ENCODE measurements at regions not wholly inside any gene's neighbourhood (a gene's known extent, or its start where the extent isn't known, plus 50 kb on each side); places are given as distances from the start of the nearest gene placed in this dataset.

DNA sequence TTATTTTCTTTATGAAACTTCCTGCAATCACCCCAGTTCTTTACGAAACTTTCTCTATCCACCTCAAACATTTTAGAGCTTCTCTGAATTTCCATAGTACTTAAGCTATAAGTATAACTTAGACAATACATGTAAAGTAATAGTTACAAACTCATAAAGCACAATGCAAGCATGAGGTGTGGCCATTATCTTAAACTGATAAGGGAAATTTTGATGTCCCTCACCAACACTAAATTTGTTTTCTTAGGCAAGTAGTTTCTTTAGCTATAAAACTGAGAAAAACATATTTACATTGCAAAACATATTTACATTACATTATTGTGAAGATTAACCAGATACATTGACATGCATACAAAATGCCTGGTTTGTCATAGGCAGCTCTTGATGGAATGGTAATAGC is 146.4 kb upstream of the ATP1B1 start:
- ATAC-seq (no peak), DNase-seq (ENCODE audit: low read depth in 1 of 2, low spot score in 1 of 2) (no peak), FAIRE-seq (no peak)
- H3K27ac ChIP-seq, result no peak overlapping the region
- no peaks in the 10 kb centered on the region for H3K9me3 ChIP-seq
- TF ChIP-seq RCOR1 (IDR thresholded peaks at IDR 0.05; ENCODE audit: low read depth, low read length) (no peak), MAZ (IDR thresholded peaks at IDR 0.05; ENCODE audit: borderline replicate concordance, low read depth, low read length) (no peak), HOXB5 (CRISPR knock-in tag; IDR thresholded peaks at IDR 0.05) (no peak), ZC3H11A (IDR thresholded peaks at IDR 0.05) (no peak), HDAC2 (IDR thresholded peaks at IDR 0.05) (no peak), BHLHE40 (IDR thresholded peaks at IDR 0.05; ENCODE audit: low read depth, low read length) (no peak), CEBPB (IDR thresholded peaks at IDR 0.05) (no peak), HOXA7 (CRISPR knock-in tag; IDR thresholded peaks at IDR 0.05) (no peak), RAD21 (conservative IDR thresholded peaks at IDR 0.05 in 1 of 2, IDR thresholded peaks at IDR 0.05 in 1 of 2) (no peak), GATA3 (IDR thresholded peaks at IDR 0.05; ENCODE audit: borderline replicate concordance) (no peak), NR3C1 (IDR thresholded peaks at IDR 0.05) (no peak), JUN (IDR thresholded peaks at IDR 0.05) (no peak), NFE2L2 (conservative IDR thresholded peaks at IDR 0.05; ENCODE audit: low read length) (no peak)
- TF ChIP-seq, protein P1, sequence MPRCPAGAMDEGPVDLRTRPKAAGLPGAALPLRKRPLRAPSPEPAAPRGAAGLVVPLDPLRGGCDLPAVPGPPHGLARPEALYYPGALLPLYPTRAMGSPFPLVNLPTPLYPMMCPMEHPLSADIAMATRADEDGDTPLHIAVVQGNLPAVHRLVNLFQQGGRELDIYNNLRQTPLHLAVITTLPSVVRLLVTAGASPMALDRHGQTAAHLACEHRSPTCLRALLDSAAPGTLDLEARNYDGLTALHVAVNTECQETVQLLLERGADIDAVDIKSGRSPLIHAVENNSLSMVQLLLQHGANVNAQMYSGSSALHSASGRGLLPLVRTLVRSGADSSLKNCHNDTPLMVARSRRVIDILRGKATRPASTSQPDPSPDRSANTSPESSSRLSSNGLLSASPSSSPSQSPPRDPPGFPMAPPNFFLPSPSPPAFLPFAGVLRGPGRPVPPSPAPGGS (IDR thresholded peaks at IDR 0.05), result no peak
- TF ChIP-seq, protein P2, sequence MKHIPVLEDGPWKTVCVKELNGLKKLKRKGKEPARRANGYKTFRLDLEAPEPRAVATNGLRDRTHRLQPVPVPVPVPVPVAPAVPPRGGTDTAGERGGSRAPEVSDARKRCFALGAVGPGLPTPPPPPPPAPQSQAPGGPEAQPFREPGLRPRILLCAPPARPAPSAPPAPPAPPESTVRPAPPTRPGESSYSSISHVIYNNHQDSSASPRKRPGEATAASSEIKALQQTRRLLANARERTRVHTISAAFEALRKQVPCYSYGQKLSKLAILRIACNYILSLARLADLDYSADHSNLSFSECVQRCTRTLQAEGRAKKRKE (CRISPR knock-in tag; IDR thresholded peaks at IDR 0.05; ENCODE audit: low read depth), result no peak
- TF ChIP-seq, protein P3, sequence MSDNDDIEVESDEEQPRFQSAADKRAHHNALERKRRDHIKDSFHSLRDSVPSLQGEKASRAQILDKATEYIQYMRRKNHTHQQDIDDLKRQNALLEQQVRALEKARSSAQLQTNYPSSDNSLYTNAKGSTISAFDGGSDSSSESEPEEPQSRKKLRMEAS (IDR thresholded peaks at IDR 0.05), result no peak
- H3K4me1 ChIP-seq, result no peaks in the 10 kb centered on the region
- no peak overlapping the region for H3K4me2 ChIP-seq
- CTCF ChIA-PET, result no interaction called here
- 87% methylated on average over 1 of the region's 1 CpG for WGBS (ENCODE audit: missing lambda C conversion rate)
- POLR2A ChIA-PET, result no interaction called here
- no peak overlapping the region for H3K4me3 ChIP-seq

DNA sequence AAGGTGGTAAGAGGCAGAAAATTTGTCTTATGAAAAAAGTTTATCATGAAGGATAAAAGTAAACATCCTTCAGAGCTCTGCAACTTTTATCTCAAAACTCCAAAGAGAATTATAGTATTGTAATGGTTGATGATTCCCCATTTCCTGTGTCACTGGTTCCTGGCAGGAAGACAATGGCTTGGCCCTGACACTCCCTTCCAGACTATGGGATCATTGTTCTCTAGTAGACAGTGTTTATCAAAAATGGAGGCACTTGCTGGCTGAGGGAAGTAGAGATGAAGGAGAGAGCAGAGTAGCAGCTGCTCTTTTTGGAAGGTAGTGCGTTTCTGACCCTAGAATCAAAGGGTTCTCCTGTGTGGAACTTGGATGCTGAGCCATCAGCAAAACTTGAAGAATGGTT is 145.9 kb upstream of the ATP1B1 start:
- POLR2A ChIA-PET, result no interaction called here

More for the DNA sequence above, 145.9 kb upstream of the ATP1B1 start:
- no peak overlapping the region for H3K4me3 ChIP-seq
- no peaks in the 10 kb centered on the region for H3K9me3 ChIP-seq
- CTCF ChIA-PET, result no interaction called here
- no peak for ATAC-seq
- TF ChIP-seq FOSL2 (IDR thresholded peaks at IDR 0.05), result no peak
- no peak for TF ChIP-seq FOSL2 (CRISPR knock-in tag; IDR thresholded peaks at IDR 0.05)
- no peak for TF ChIP-seq POLR2AphosphoS2 (conservative IDR thresholded peaks at IDR 0.05; ENCODE audit: low read length)
- TF ChIP-seq HOXA7 (CRISPR knock-in tag; IDR thresholded peaks at IDR 0.05), result no peak
- TF ChIP-seq NPAS2 (CRISPR knock-in tag; IDR thresholded peaks at IDR 0.05; ENCODE audit: borderline replicate concordance), result no peak
- TF ChIP-seq HOXB5 (CRISPR knock-in tag; IDR thresholded peaks at IDR 0.05), result no peak
- TF ChIP-seq, protein P4, sequence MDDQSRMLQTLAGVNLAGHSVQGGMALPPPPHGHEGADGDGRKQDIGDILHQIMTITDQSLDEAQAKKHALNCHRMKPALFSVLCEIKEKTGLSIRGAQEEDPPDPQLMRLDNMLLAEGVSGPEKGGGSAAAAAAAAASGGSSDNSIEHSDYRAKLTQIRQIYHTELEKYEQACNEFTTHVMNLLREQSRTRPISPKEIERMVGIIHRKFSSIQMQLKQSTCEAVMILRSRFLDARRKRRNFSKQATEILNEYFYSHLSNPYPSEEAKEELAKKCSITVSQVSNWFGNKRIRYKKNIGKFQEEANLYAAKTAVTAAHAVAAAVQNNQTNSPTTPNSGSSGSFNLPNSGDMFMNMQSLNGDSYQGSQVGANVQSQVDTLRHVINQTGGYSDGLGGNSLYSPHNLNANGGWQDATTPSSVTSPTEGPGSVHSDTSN (IDR thresholded peaks at IDR 0.05), result no peak
- TF ChIP-seq CEBPB (IDR thresholded peaks at IDR 0.05), result no peak
- TF ChIP-seq POLR2A (IDR thresholded peaks at IDR 0.05; ENCODE audit: low read length), result no peak
- TF ChIP-seq, protein P5, sequence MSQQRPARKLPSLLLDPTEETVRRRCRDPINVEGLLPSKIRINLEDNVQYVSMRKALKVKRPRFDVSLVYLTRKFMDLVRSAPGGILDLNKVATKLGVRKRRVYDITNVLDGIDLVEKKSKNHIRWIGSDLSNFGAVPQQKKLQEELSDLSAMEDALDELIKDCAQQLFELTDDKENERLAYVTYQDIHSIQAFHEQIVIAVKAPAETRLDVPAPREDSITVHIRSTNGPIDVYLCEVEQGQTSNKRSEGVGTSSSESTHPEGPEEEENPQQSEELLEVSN (IDR thresholded peaks at IDR 0.05; ENCODE audit: borderline replicate concordance, low read depth), result no peak
- TF ChIP-seq, protein P6, sequence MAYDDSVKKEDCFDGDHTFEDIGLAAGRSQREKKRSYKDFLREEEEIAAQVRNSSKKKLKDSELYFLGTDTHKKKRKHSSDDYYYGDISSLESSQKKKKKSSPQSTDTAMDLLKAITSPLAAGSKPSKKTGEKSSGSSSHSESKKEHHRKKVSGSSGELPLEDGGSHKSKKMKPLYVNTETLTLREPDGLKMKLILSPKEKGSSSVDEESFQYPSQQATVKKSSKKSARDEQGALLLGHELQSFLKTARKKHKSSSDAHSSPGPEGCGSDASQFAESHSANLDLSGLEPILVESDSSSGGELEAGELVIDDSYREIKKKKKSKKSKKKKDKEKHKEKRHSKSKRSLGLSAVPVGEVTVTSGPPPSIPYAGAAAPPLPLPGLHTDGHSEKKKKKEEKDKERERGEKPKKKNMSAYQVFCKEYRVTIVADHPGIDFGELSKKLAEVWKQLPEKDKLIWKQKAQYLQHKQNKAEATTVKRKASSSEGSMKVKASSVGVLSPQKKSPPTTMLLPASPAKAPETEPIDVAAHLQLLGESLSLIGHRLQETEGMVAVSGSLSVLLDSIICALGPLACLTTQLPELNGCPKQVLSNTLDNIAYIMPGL (CRISPR knock-in tag; IDR thresholded peaks at IDR 0.05; ENCODE audit: borderline replicate concordance), result no peak
- no peak for TF ChIP-seq CHD4 (IDR thresholded peaks at IDR 0.05; ENCODE audit: borderline replicate concordance)
- no peak for TF ChIP-seq KDM5A (IDR thresholded peaks at IDR 0.05)
- TF ChIP-seq FOXS1 (CRISPR knock-in tag; IDR thresholded peaks at IDR 0.05), result no peak
- no peak for TF ChIP-seq CBX8 (IDR thresholded peaks at IDR 0.05)
- no peak for TF ChIP-seq MAZ (IDR thresholded peaks at IDR 0.05; ENCODE audit: borderline replicate concordance, low read depth, low read length)
- TF ChIP-seq NFE2L2 (conservative IDR thresholded peaks at IDR 0.05; ENCODE audit: low read length), result no peak
- no peak for TF ChIP-seq HEYL (CRISPR knock-in tag; IDR thresholded peaks at IDR 0.05)
- no peak for FAIRE-seq
- DNase-seq (ENCODE audit: low read depth in 1 of 2, low spot score in 1 of 2), result no peak
- H3K4me2 ChIP-seq, result no peak overlapping the region
- H3K27ac ChIP-seq, result no peak overlapping the region
- H3K4me1 ChIP-seq, result no peaks in the 10 kb centered on the region
- WGBS (ENCODE audit: missing lambda C conversion rate), result 68% methylated on average over 1 of the region's 1 CpG
